ENCODE measurements at regions not wholly inside any gene's neighbourhood (a gene's known extent, or its start where the extent isn't known, plus 50 kb on each side); places are given as distances from the start of the nearest gene placed in this dataset.
"Not testable (repeated sequence)": the region's sequence is repeated elsewhere in the genome, so short reads cannot be mapped to it uniquely, and the experiment has no call there.

DNA sequence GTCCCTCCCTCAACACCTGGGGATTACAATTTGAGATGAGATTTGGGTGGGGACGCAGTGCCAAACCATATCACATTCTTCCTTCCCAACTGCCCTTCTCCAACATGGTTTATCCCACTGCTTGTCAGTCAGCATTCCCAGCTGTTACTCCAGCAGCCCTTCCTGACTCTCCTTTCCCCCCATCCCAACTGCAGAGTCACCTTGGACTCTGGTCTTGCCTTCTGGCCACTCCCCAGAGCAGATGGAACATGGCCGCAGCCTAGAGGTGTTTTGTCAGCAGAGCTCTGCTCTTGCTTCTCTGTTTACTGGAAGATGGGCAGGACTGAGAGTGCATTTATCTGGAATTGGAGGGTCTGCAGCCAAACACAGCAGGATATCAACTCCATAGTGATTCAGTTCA lies 51.2 kb upstream of the MEX3C start:
- H3K9me3 ChIP-seq (replicated peaks) = no peaks in the 10 kb centered on the region
- no peaks in the 10 kb centered on the region for H3K27me3 ChIP-seq (replicated peaks)
- H3K27ac ChIP-seq = no peak overlapping the region
- no peak for DNase-seq (ENCODE audit: low read depth in 1 of 2, low spot score in 2 of 2)
- no peaks in the 10 kb centered on the region for H3K4me1 ChIP-seq (replicated peaks)
- no peak overlapping the region for H3K4me3 ChIP-seq
- H3K36me3 ChIP-seq = no peaks in the 10 kb centered on the region

DNA sequence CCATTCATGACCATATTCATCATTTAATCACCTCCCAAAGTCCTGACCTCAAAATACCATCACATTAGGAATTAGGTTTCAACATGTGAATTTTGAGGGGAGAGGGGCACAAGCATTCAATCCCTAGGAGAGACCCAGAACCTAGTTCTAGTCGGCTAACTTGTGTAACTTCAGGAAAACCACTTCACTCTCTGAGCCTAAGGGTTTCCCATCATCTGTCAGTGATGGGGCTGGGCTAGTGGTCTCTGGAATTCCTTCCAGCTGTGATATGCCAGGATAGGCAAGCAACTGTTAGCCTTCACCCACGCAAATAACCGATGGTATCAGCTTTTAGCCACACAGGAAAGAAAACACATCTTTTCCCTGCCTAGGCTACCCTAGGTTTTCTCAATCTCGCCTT lies 52.5 kb upstream of the MEX3C start:
- no peak overlapping the region for H3K27ac ChIP-seq
- DNase-seq (ENCODE audit: low read depth in 1 of 2, low spot score in 2 of 2) = no peak
- no peaks in the 10 kb centered on the region for H3K36me3 ChIP-seq

DNA sequence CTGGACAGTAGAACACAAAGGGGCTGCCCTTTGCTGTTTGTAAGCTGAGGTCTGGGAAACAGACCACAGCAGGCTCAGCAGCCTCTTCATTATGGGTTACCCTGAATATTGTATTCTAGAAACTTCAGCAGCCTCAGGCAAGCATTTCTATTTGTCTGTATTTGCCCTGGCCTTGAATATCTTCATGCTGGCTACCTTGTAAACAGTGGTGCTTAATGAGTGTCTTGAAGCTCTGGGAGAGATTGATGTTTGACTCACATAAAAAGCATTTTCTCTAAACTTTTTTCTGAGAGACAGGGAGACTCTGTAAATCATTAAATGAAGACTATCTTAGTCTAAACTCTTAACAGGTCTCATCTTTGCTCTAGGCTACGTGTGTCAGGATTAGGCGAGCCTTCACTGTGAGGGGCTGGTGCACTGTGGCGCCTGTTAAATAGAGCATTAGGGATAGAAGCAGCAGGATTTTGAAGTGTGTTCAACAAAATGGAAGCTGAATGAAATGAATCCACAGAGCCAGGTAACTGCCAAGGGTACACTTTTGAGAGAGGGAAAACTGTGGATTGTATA lies 53.1 kb upstream of the MEX3C start:
- Histone ChIP-seq H3K9me3 (replicated peaks) (no peaks in the 10 kb centered on the region), H3K27ac (no peak overlapping the region)
- DNase-seq (ENCODE audit: low read depth in 1 of 2, low spot score in 2 of 2) = no peak

More for the DNA sequence above, 52.5 kb upstream of the MEX3C start:
- Histone ChIP-seq H3K4me1 (replicated peaks) (no peaks in the 10 kb centered on the region), H3K27me3 (replicated peaks) (no peaks in the 10 kb centered on the region), H3K9me3 (replicated peaks) (no peaks in the 10 kb centered on the region), H3K4me3 (no peak overlapping the region)

DNA sequence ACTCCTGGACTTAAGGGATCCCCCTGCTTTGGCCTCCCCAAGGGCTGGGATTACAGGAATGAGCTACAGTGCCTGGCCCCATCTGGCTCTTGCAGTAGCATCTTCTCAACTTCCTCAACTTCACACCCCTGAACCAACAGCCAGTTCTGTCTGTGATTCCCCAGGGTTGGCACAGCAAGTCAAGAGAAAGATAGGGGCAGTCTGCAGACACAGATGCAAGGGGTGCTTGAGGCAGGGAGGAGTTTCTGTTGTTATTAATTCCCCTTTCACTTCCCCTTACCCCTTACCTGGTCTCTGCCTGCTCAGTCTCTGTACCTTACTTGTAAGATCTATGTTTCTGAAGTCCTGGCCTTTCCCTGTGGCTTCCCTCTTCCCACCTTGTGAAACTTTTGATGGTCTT lies 54.1 kb upstream of the MEX3C start:
- no peak overlapping the region for H3K4me3 ChIP-seq
- no peaks in the 10 kb centered on the region for H3K9me3 ChIP-seq (replicated peaks)
- no peaks in the 10 kb centered on the region for H3K27me3 ChIP-seq (replicated peaks)
- H3K27ac ChIP-seq = no peak overlapping the region
- DNase-seq (ENCODE audit: low read depth in 1 of 2, low spot score in 2 of 2) = no peak
- H3K4me1 ChIP-seq (replicated peaks) = no peaks in the 10 kb centered on the region
- no peaks in the 10 kb centered on the region for H3K36me3 ChIP-seq

More for the DNA sequence above, 53.1 kb upstream of the MEX3C start:
- Histone ChIP-seq H3K4me3 (no peak overlapping the region), H3K36me3 (no peaks in the 10 kb centered on the region), H3K4me1 (replicated peaks) (no peaks in the 10 kb centered on the region), H3K27me3 (replicated peaks) (no peaks in the 10 kb centered on the region)

DNA sequence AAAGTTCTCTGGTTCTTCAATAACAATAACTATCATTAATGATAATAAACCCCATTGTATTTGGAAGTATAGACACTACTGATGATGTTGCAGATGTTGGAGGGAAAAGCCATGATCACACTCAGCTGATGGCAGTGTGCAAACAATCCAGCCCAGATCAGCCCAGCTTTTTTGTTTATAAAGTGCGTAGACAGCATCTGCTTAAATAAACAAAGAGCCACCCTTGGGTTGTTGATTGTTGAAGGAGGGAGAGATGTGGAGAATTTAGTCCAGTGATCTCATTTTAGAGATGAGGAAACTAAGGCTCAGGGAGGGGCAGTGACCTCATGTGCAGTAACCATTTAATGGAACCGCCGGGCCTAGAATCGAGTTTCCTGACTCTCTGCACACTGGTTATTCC lies 56.0 kb upstream of the MEX3C start:
- DNase-seq (ENCODE audit: low read depth in 1 of 2, low spot score in 2 of 2) = no peak
- Histone ChIP-seq H3K4me1 (replicated peaks) (no peaks in the 10 kb centered on the region), H3K4me3 (no peak overlapping the region), H3K27ac (no peak overlapping the region), H3K36me3 (no peaks in the 10 kb centered on the region), H3K9me3 (replicated peaks) (no peaks in the 10 kb centered on the region), H3K27me3 (replicated peaks) (no peaks in the 10 kb centered on the region)

DNA sequence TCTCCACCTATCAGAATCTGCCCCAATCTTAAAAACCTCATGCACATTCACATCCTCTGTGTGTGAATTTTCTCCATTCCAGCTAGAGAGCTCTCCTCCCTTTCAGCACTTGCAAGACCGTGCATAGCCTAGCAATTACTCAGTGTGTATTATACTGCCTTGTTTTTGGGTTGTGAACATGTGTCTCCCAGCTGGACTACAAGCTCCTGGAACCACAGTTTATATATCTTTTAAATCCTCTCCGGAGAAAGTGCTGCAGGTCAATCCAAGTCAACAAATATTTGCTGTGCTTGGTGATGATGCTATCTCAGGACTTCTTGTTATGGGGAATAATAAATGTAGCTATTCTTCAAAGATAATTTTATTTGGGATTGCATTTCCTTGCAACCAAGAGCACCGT lies 58.2 kb upstream of the MEX3C start:
- Histone ChIP-seq H3K27ac (no peak overlapping the region; the same call in 1 of the 2 replicates), H3K4me3 (no peak overlapping the region), H3K36me3 (no peaks in the 10 kb centered on the region), H3K9me3 (replicated peaks) (no peaks in the 10 kb centered on the region), H3K4me1 (replicated peaks) (no peaks in the 10 kb centered on the region), H3K27me3 (replicated peaks) (no peaks in the 10 kb centered on the region)
- no peak for DNase-seq (ENCODE audit: low read depth in 1 of 2, low spot score in 2 of 2)

DNA sequence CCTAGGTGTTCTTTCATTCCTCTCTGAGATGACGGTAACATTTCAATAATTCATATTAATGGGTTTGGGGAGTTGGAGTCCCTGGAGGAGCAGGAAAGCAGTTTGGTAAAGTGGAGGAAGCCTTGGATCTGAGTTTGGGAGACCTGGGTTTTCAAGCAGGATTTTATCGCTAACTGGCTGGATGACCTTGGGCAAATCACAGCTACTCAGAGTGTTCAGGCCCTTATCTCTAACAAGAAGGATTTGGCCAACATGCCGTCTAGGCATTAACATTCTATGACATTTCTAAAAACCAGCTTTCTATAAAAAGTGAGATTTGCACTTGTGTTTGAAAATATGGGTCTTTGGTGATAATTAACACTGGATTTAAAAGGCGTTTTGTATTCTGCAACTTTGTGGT lies 59.7 kb upstream of the MEX3C start:
- Histone ChIP-seq H3K27me3 (replicated peaks) (no peaks in the 10 kb centered on the region), H3K27ac (no peak overlapping the region), H3K4me1 (replicated peaks) (no peaks in the 10 kb centered on the region), H3K4me3 (no peak overlapping the region), H3K36me3 (no peaks in the 10 kb centered on the region), H3K9me3 (replicated peaks) (no peaks in the 10 kb centered on the region)
- DNase-seq (ENCODE audit: low read depth in 1 of 2, low spot score in 2 of 2) = no peak

DNA sequence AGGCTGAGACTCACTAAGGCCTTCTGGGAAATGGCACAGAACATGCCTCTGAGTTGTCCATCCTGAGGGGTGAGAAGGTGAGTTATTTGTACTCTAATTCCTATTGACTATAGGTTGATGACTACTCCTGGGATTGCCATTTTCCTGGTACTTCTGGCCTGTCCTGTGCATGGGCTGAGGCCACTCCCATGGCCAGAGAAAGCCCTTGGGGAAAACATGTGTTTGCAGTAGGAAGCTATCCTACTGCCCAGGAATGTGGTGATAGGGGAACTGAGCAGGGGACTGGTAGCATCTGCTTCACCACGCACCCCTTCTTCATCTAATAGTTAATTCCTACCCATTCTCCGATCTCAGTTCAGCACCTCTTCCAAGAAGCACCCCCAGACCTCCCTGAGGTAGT lies 62.6 kb upstream of the MEX3C start:
- no peak overlapping the region for H3K27ac ChIP-seq
- H3K27me3 ChIP-seq (replicated peaks) = no peaks in the 10 kb centered on the region
- DNase-seq (ENCODE audit: low read depth in 1 of 2, low spot score in 2 of 2) = no peak
- H3K4me1 ChIP-seq (replicated peaks) = no peaks in the 10 kb centered on the region
- H3K9me3 ChIP-seq (replicated peaks) = no peaks in the 10 kb centered on the region
- no peaks in the 10 kb centered on the region for H3K36me3 ChIP-seq
- H3K4me3 ChIP-seq = no peak overlapping the region

DNA sequence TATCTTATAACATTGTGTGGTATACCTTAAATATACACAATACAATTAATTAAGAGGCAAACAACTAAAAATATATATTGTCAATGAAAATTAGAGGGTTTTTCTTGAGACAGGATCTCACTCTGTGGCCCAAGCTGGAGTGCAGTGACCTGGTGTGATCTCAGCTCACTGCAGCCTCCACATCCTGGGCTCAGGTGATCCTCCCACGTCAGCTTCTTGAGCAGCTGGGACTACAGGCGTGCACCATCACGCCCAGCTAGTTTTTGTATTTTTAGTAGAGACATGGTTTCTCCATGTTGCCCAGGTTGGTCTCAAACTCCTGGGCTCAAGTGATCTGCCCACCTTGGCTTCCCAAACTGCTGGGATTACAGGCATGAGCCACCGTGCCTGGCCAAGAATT lies 68.6 kb upstream of the MEX3C start:
- not testable (repeated sequence) for H3K27me3 ChIP-seq (replicated peaks); H3K36me3 ChIP-seq; DNase-seq (ENCODE audit: low read depth in 1 of 2, low spot score in 2 of 2); H3K4me1 ChIP-seq (replicated peaks); H3K9me3 ChIP-seq (replicated peaks); H3K4me3 ChIP-seq; H3K27ac ChIP-seq

DNA sequence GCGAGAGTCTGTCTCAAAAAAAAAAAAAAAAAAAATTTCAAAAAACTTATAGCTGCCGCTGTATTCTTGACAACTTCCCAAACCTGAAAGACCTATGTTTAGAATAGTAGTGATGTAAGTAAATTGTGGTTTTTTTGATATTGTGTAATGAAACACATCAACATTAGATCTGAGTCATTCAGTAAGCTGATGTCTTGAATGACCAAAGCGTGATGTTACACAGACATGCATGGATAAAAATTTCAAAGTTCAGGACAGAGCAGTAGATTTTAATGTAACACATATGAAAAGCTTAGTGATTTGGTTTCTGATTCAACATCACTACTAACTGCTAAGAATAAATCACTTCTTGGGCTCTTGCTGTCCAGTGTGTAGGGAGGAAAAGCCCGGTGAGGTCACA lies 69.3 kb upstream of the MEX3C start:
- DNase-seq (ENCODE audit: low read depth in 1 of 2, low spot score in 2 of 2) = no peak
- Histone ChIP-seq H3K27me3 (replicated peaks) (no peaks in the 10 kb centered on the region), H3K27ac (no peak overlapping the region), H3K4me1 (replicated peaks) (no peaks in the 10 kb centered on the region), H3K4me3 (no peak overlapping the region), H3K36me3 (no peaks in the 10 kb centered on the region), H3K9me3 (replicated peaks) (no peaks in the 10 kb centered on the region)

DNA sequence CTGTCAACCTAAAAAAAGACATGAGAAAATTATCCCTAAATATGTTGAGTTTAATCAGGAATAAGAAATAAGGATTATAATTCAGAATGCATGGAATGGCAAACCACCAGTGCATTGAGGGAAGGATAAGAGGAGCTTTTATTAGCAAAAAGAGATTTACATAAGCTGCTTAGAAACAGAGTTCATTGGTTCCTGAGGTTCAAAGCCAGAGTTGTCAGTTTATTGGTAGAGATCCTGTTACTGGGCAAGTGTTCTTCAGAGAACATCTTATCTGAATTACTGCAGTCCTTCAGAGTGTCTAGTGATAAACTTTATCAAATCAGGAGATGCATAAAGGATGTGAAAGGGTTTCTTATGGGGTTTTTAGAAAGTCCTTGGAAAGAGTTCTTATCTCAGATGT lies 76.0 kb upstream of the MEX3C start:
- Histone ChIP-seq H3K4me3 (no peak overlapping the region), H3K9me3 (replicated peaks) (0 out of 2 replicates have a peak, but pooled peaks cover 2% of the 10 kb centered on the region), H3K36me3 (no peaks in the 10 kb centered on the region), H3K27me3 (replicated peaks) (no peaks in the 10 kb centered on the region), H3K4me1 (replicated peaks) (no peaks in the 10 kb centered on the region), H3K27ac (no peak overlapping the region)
- DNase-seq (ENCODE audit: low read depth in 1 of 2, low spot score in 2 of 2) = no peak

DNA sequence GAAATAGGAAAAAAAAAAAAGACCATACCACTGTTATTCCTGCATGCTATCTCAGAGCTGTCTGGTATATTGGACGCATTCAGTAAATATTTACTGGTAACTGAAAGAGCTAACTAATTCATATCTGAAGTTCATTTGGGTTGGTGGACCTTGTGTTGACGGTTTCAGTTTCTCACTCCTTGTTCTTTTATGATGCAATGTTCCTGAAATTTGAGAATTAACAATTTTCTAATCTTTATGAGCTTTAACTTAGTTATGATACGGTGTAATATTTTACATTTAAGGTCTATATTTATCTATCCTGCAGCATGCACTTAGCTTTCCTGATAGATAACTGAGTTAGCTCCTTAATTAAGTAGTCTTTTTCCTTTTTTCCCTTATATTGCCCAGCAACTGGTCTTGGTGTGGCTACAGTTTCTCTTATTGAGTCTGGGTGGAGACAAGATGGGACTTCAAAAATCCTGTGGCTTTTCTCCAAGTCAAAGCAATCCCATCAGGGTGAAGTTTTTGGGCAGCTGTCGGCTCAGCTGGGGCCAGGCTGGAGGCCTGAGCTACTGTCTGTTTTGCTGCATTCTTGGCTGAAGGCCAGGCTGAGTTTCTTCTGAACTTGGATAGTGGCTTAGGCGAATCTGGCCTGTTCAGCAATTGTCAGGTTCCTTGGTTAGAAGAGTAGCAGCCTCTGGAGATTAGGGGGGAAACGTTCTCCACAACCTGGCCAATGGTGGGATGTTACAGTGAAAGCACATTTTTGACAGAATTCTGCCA lies 78.4 kb upstream of the MEX3C start:
- H3K4me3 ChIP-seq = no peak overlapping the region
- no peak overlapping the region for H3K27ac ChIP-seq
- H3K27me3 ChIP-seq (replicated peaks) = no peaks in the 10 kb centered on the region
- no peaks in the 10 kb centered on the region for H3K4me1 ChIP-seq (replicated peaks)
- DNase-seq (ENCODE audit: low read depth in 1 of 2, low spot score in 2 of 2) = no peak
- 0 out of 2 replicates have a peak, but pooled peaks cover 2% of the 10 kb centered on the region for H3K9me3 ChIP-seq (replicated peaks)
- no peaks in the 10 kb centered on the region for H3K36me3 ChIP-seq

DNA sequence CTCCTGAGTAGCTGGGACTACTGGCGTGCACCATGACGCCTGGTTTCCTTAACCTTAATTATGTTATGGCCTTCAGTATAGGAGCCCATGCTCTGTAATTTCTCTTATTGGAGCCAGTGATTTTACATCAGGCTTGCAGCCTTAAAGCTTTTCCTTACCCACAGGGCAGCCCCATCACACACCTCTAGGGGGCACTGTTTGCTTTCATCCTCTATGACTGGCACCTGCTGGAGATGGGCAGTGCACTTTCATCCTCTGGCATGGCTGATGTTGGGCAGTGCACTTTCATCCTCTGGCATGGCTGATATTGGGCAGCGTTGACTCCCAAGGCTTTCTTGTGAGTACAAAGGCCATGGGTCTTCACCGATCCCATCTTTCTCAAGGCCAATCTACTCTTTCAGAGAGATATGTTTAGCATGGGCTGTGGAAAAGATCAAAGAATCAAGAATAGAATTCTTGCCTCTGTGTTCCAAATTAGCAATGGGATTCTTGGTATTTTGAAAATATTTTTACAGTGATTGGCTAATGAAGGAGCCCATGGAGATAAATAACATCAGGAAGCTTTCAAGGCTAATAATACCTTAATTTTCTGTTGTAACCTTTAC lies 80.7 kb upstream of the MEX3C start:
- Histone ChIP-seq H3K4me1 (replicated peaks) (no peaks in the 10 kb centered on the region), H3K4me3 (no peak overlapping the region), H3K27ac (no peak overlapping the region), H3K27me3 (replicated peaks) (no peaks in the 10 kb centered on the region), H3K9me3 (replicated peaks) (0 out of 2 replicates have a peak, but pooled peaks cover 2% of the 10 kb centered on the region), H3K36me3 (no peaks in the 10 kb centered on the region)
- no peak for DNase-seq (ENCODE audit: low read depth in 1 of 2, low spot score in 2 of 2)

DNA sequence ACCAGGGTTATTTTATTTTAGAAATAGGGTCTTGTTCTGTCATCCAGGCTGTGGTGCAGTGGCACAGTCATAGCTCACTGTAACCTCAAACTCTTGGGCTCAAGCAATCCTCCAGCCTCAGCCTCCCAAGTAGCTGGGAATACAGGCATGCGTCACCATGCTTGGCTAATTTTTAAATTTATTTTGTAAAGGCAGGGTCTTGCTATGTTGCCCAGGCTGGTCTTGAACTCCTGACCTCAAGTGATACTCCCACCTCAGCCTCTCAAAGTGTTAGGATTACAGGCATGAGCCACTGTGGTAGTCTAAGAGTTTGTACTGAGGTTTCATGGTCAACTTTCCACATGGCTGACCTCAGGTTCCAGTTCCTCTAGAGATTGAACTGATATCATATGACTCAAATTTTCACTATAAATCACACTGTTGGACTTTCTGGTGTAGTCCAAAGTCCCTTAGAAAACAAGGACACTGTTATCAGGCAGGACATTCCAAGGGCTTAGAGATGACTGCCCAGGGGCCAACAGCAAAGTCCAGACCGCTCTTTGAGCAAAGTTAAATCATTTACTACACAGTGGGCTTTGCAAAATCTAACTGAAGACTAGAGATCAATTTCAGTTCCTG lies 82.0 kb upstream of the MEX3C start:
- DNase-seq (ENCODE audit: low read depth in 1 of 2, low spot score in 2 of 2) = no peak
- no peaks in the 10 kb centered on the region for H3K27me3 ChIP-seq (replicated peaks)
- H3K4me1 ChIP-seq (replicated peaks) = no peaks in the 10 kb centered on the region
- no peaks in the 10 kb centered on the region for H3K36me3 ChIP-seq
- 0 out of 2 replicates have a peak, but pooled peaks cover 2% of the 10 kb centered on the region for H3K9me3 ChIP-seq (replicated peaks)
- H3K4me3 ChIP-seq = no peak overlapping the region
- H3K27ac ChIP-seq = no peak overlapping the region
